K562 (cell line): ENCODE measurements at regions not wholly inside any gene's neighbourhood (a gene's known extent, or its start where the extent isn't known, plus 50 kb on each side); places are given as distances from the start of the nearest gene placed in this dataset.

Experiments used
- ATF6 ChIP-seq: sonication (generic); formaldehyde crosslinking; IDR thresholded peaks from 2 replicates; pipeline ENCODE4 v1.4.0; 2020; ENCODE audit warnings: mild to moderate bottlenecking, missing genetic modification reagents
- CBX2 ChIP-seq: fragments of 200-600 bp; sonication (generic); IDR thresholded peaks from one replicate; pipeline ENCODE4 v1.6.1; 2012; ENCODE audit warnings: mild to moderate bottlenecking, low read length, inconsistent platforms; ENCODE audit not compliant: insufficient read depth, poor library complexity, severe bottlenecking
- CC2D1A ChIP-seq: fragments of 450-650 bp; IDR thresholded peaks from 2 replicates; pipeline ENCODE4 v1.6.1; 2017; ENCODE audit warnings: mild to moderate bottlenecking
- CREB5 ChIP-seq: fragments of 250-450 bp; sonication (Bioruptor Pico); IDR thresholded peaks from 2 replicates; pipeline ENCODE4 v1.5.0; 2020; ENCODE audit warnings: mild to moderate bottlenecking
- CTCF ChIP-seq, 3 experiments: IDR thresholded peaks in 2 of 3; conservative IDR thresholded peaks in 1 of 3; 2 replicates each; pipeline ENCODE4 v1.5.1; 2011 to 2012; ENCODE audit warnings: low read length in 3 of 3, mild to moderate bottlenecking in 3 of 3, control low read depth in 2 of 3, improper control_type of control experiment in 1 of 3, inconsistent platforms in 1 of 3, low read depth in 1 of 3, mixed read lengths in 1 of 3, moderate library complexity in 1 of 3; ENCODE audit not compliant: insufficient read depth in 2 of 3
- E2F5 ChIP-seq: sonication (generic); formaldehyde crosslinking; IDR thresholded peaks from 2 replicates; pipeline ENCODE4 v1.8.0; 2022; ENCODE audit warnings: mild to moderate bottlenecking, missing genetic modification reagents
- ELF4 ChIP-seq: fragments of 450-650 bp; formaldehyde crosslinking; IDR thresholded peaks from 2 replicates; pipeline ENCODE4 v1.4.0; 2022; ENCODE audit warnings: missing genetic modification characterization
- MXI1 ChIP-seq: IDR thresholded peaks from 2 replicates; pipeline ENCODE4 v1.6.1; 2011; ENCODE audit warnings: low read depth, mild to moderate bottlenecking, improper control_type of control experiment, low read length
- NONO ChIP-seq, 2 experiments: fragments of 200-400 bp in 1 of 2; fragments of 450-650 bp in 1 of 2; formaldehyde crosslinking in 1 of 2; IDR thresholded peaks; 2 replicates each; pipeline ENCODE4 v1.6.1; 2017; ENCODE audit warnings: low read depth in 2 of 2, mild to moderate bottlenecking in 2 of 2, moderate library complexity in 2 of 2, low read length in 1 of 2
- TOE1 ChIP-seq, 2 experiments: fragments of 450-650 bp in 1 of 2; sonication (generic) in 1 of 2; formaldehyde crosslinking in 1 of 2; IDR thresholded peaks; 2 replicates each; pipeline versions ENCODE4 v1.7.1 to v1.8.0; 2016 to 2022; ENCODE audit warnings: borderline replicate concordance in 2 of 2, mild to moderate bottlenecking in 2 of 2, antibody characterized with exemption in 1 of 2, inconsistent platforms in 1 of 2, low read depth in 1 of 2, missing genetic modification reagents in 1 of 2, moderate library complexity in 1 of 2
- ZNF282 ChIP-seq: sonication (generic); formaldehyde crosslinking; IDR thresholded peaks from 2 replicates; pipeline ENCODE4 v1.8.1; 2023; ENCODE audit warnings: missing genetic modification reagents

- TF ChIP-seq CREB5 (CRISPR knock-in tag) (no peak), ATF6 (CRISPR knock-in tag) (no peak), MXI1 (no peak), CBX2 (no peak), TOE1 (IDR thresholded peaks at IDR 0.05; ENCODE audit: borderline replicate concordance) (no peak), TOE1 (CRISPR knock-in tag; IDR thresholded peaks at IDR 0.05; ENCODE audit: borderline replicate concordance, low read depth) (0 out of 2 replicates have a peak, but pooled peaks have one; percentile 46), NONO (IDR thresholded peaks at IDR 0.05; ENCODE audit: low read depth in 2 of 2, low read length in 1 of 2) (no peak), CC2D1A (no peak), ZNF282 (CRISPR knock-in tag) (no peak), E2F5 (CRISPR knock-in tag) (no peak), CTCF (IDR thresholded peaks at IDR 0.05 in 2 of 3, conservative IDR thresholded peaks at IDR 0.05 in 1 of 3; ENCODE audit: insufficient read depth in 2 of 3, low read depth in 1 of 3, low read length in 3 of 3) (no peak), ELF4 (CRISPR knock-in tag) (no peak)
Observed at GRCh38 chr22:22112533-22113294, 130.1 kb upstream of the TOP3B start.
